ENCODE measurements at regions not wholly inside any gene's neighbourhood (a gene's known extent, or its start where the extent isn't known, plus 50 kb on each side); places are given as distances from the start of the nearest gene placed in this dataset.

GRCh38 chr4:175444512-175444911, 367.6 kb downstream of the GPM6A start:
- Histone ChIP-seq H3K36me3 (ENCODE audit: insufficient read depth, low read length) (no peaks in the 10 kb centered on the region), H3K9me3 (replicated peaks; ENCODE audit: low read length) (no peaks in the 10 kb centered on the region), H3K4me3 (ENCODE audit: low read length) (no peak overlapping the region), H3K4me2 (ENCODE audit: low read length) (no peak overlapping the region), H3K27me3 (ENCODE audit: control insufficient read depth, insufficient read depth, low read length) (no peaks in the 10 kb centered on the region), H3K9ac (ENCODE audit: low read depth, low read length) (no peak overlapping the region), H3K4me1 (ENCODE audit: control insufficient read depth, insufficient read depth, low read length) (no peaks in the 10 kb centered on the region)

DNA sequence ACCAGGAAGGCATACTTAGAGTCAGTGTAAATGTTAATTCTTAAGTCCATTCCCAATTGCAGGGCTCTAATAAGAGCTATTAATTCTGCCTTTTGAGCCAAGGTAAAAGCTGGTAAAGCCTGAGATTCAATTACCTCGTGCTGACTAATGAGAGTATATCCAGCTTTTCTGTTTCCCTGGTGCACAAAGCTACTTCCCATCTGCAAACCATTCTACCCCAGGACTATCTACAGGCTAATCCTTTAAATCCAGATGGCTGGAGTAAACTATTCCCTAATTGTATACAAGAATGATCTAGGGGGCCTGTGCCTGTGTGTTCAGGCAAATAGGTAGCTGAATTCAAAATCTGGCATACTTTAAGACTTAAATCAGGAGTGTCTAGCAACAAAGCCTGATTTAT, 365.0 kb downstream of the GPM6A start:
- no peak overlapping the region for H3K4me3 ChIP-seq (ENCODE audit: low read length)
- H3K4me1 ChIP-seq (ENCODE audit: control insufficient read depth, insufficient read depth, low read length) = no peaks in the 10 kb centered on the region
- H3K9me3 ChIP-seq (replicated peaks; ENCODE audit: low read length) = no peaks in the 10 kb centered on the region
- H3K9ac ChIP-seq (ENCODE audit: low read depth, low read length) = no peak overlapping the region
- H3K27me3 ChIP-seq (ENCODE audit: control insufficient read depth, insufficient read depth, low read length) = no peaks in the 10 kb centered on the region
- no peak overlapping the region for H3K4me2 ChIP-seq (ENCODE audit: low read length)
- no peaks in the 10 kb centered on the region for H3K36me3 ChIP-seq (ENCODE audit: insufficient read depth, low read length)

- Histone ChIP-seq H3K36me3 (ENCODE audit: insufficient read depth, low read length) (no peaks in the 10 kb centered on the region), H3K9me3 (replicated peaks; ENCODE audit: low read length) (no peaks in the 10 kb centered on the region), H3K27me3 (ENCODE audit: control insufficient read depth, insufficient read depth, low read length) (no peaks in the 10 kb centered on the region), H3K9ac (ENCODE audit: low read depth, low read length) (no peak overlapping the region), H3K4me1 (ENCODE audit: control insufficient read depth, insufficient read depth, low read length) (no peaks in the 10 kb centered on the region), H3K4me3 (ENCODE audit: low read length) (no peak overlapping the region), H3K4me2 (ENCODE audit: low read length) (no peak overlapping the region)
Observed at GRCh38 chr4:175450446-175450845, 361.6 kb downstream of the GPM6A start.

- no peaks in the 10 kb centered on the region for H3K9me3 ChIP-seq (replicated peaks; ENCODE audit: low read length)
- H3K9ac ChIP-seq (ENCODE audit: low read depth, low read length) = no peak overlapping the region
- no peaks in the 10 kb centered on the region for H3K27me3 ChIP-seq (ENCODE audit: control insufficient read depth, insufficient read depth, low read length)
- H3K4me2 ChIP-seq (ENCODE audit: low read length) = no peak overlapping the region
- H3K36me3 ChIP-seq (ENCODE audit: insufficient read depth, low read length) = no peaks in the 10 kb centered on the region
- peaks cover 3% of the 10 kb centered on the region for H3K4me1 ChIP-seq (ENCODE audit: control insufficient read depth, insufficient read depth, low read length)
- no peak overlapping the region for H3K4me3 ChIP-seq (ENCODE audit: low read length)
Observed at GRCh38 chr4:175451238-175451965, 360.7 kb downstream of the GPM6A start.

DNA sequence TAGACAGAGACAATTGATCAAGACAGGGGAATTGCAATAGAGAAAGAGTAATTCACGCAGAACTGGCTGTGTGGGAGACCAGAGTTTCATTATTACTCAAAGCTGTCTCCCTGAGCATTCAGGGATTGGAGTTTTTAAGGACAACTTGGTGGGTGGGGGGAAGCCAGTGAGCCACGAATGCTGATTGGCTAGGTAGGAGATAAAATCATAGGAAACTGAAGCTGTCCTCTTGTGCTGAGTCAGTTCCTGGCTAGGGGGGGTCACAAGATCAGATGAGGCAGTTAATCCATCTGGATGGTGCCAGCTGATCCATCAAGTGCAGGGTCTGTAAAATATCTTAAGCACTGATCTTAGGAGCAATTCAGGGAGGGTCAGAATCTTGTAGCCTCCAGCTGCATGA, 358.6 kb downstream of the GPM6A start:
- Histone ChIP-seq H3K9me3 (replicated peaks; ENCODE audit: low read length) (no peaks in the 10 kb centered on the region), H3K4me2 (ENCODE audit: low read length) (no peak overlapping the region), H3K4me3 (ENCODE audit: low read length) (no peak overlapping the region), H3K9ac (ENCODE audit: low read depth, low read length) (no peak overlapping the region), H3K27me3 (ENCODE audit: control insufficient read depth, insufficient read depth, low read length) (no peaks in the 10 kb centered on the region), H3K4me1 (ENCODE audit: control insufficient read depth, insufficient read depth, low read length) (peaks cover 3% of the 10 kb centered on the region), H3K36me3 (ENCODE audit: insufficient read depth, low read length) (no peaks in the 10 kb centered on the region)

- Histone ChIP-seq H3K4me3 (ENCODE audit: low read length) (no peak overlapping the region), H3K9ac (ENCODE audit: low read depth, low read length) (no peak overlapping the region), H3K27me3 (ENCODE audit: control insufficient read depth, insufficient read depth, low read length) (no peaks in the 10 kb centered on the region), H3K4me2 (ENCODE audit: low read length) (no peak overlapping the region), H3K4me1 (ENCODE audit: control insufficient read depth, insufficient read depth, low read length) (peaks cover 12% of the 10 kb centered on the region), H3K36me3 (ENCODE audit: insufficient read depth, low read length) (no peaks in the 10 kb centered on the region), H3K9me3 (replicated peaks; ENCODE audit: low read length) (no peaks in the 10 kb centered on the region)
Observed at GRCh38 chr4:175456131-175456530, 355.9 kb downstream of the GPM6A start.

- H3K36me3 ChIP-seq (ENCODE audit: insufficient read depth, low read length) = no peaks in the 10 kb centered on the region
- peaks cover 12% of the 10 kb centered on the region for H3K4me1 ChIP-seq (ENCODE audit: control insufficient read depth, insufficient read depth, low read length)
- H3K9ac ChIP-seq (ENCODE audit: low read depth, low read length) = no peak overlapping the region
- no peaks in the 10 kb centered on the region for H3K27me3 ChIP-seq (ENCODE audit: control insufficient read depth, insufficient read depth, low read length)
- no peaks in the 10 kb centered on the region for H3K9me3 ChIP-seq (replicated peaks; ENCODE audit: low read length)
- H3K4me2 ChIP-seq (ENCODE audit: low read length) = no peak overlapping the region
- H3K4me3 ChIP-seq (ENCODE audit: low read length) = no peak overlapping the region
Observed at GRCh38 chr4:175457956-175458355, 354.1 kb downstream of the GPM6A start.

- no peak overlapping the region for H3K9ac ChIP-seq (ENCODE audit: low read depth, low read length)
- H3K4me2 ChIP-seq (ENCODE audit: low read length) = no peak overlapping the region
- H3K4me1 ChIP-seq (ENCODE audit: control insufficient read depth, insufficient read depth, low read length) = peaks cover 12% of the 10 kb centered on the region
- H3K4me3 ChIP-seq (ENCODE audit: low read length) = no peak overlapping the region
- H3K27me3 ChIP-seq (ENCODE audit: control insufficient read depth, insufficient read depth, low read length) = no peaks in the 10 kb centered on the region
- H3K36me3 ChIP-seq (ENCODE audit: insufficient read depth, low read length) = no peaks in the 10 kb centered on the region
- no peaks in the 10 kb centered on the region for H3K9me3 ChIP-seq (replicated peaks; ENCODE audit: low read length)
Observed at GRCh38 chr4:175459571-175459970, 352.5 kb downstream of the GPM6A start.

DNA sequence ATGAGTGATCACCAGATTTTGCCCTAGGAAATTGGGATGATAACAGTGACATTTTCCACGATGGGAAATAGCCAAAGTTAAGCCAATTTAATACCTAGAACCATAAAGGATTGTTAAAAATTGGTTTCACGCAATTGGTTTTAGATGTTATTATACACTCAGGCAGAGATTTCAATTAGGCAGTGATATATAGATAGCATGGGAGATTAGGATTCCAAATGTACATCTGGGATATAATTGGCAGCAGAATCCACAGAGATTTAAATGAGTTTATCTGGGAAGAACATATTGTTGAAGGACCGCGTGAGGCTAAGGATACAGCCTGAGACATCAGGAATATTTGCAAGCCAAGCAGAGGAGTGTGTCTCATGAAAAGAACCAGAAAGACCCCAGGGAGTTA, 351.6 kb downstream of the GPM6A start:
- Histone ChIP-seq H3K36me3 (ENCODE audit: insufficient read depth, low read length) (no peaks in the 10 kb centered on the region), H3K4me3 (ENCODE audit: low read length) (no peak overlapping the region), H3K4me1 (ENCODE audit: control insufficient read depth, insufficient read depth, low read length) (peaks cover 12% of the 10 kb centered on the region), H3K9ac (ENCODE audit: low read depth, low read length) (no peak overlapping the region), H3K4me2 (ENCODE audit: low read length) (no peak overlapping the region), H3K27me3 (ENCODE audit: control insufficient read depth, insufficient read depth, low read length) (no peaks in the 10 kb centered on the region), H3K9me3 (replicated peaks; ENCODE audit: low read length) (no peaks in the 10 kb centered on the region)

GRCh38 chr4:175469514-175469913, 342.6 kb downstream of the GPM6A start:
- H3K9me3 ChIP-seq (replicated peaks; ENCODE audit: low read length) = no peaks in the 10 kb centered on the region
- H3K4me1 ChIP-seq (ENCODE audit: control insufficient read depth, insufficient read depth, low read length) = peaks cover 17% of the 10 kb centered on the region
- H3K4me3 ChIP-seq (ENCODE audit: low read length) = no peak overlapping the region
- no peak overlapping the region for H3K9ac ChIP-seq (ENCODE audit: low read depth, low read length)
- H3K4me2 ChIP-seq (ENCODE audit: low read length) = peak overlapping the region; percentile 31
- H3K27me3 ChIP-seq (ENCODE audit: control insufficient read depth, insufficient read depth, low read length) = no peaks in the 10 kb centered on the region
- no peaks in the 10 kb centered on the region for H3K36me3 ChIP-seq (ENCODE audit: insufficient read depth, low read length)

- Histone ChIP-seq H3K27me3 (ENCODE audit: control insufficient read depth, insufficient read depth, low read length) (no peaks in the 10 kb centered on the region), H3K4me2 (ENCODE audit: low read length) (peak overlapping the region; percentile 31), H3K9me3 (replicated peaks; ENCODE audit: low read length) (no peaks in the 10 kb centered on the region), H3K4me3 (ENCODE audit: low read length) (no peak overlapping the region), H3K4me1 (ENCODE audit: control insufficient read depth, insufficient read depth, low read length) (peaks cover 17% of the 10 kb centered on the region), H3K36me3 (ENCODE audit: insufficient read depth, low read length) (no peaks in the 10 kb centered on the region), H3K9ac (ENCODE audit: low read depth, low read length) (no peak overlapping the region)
Observed at GRCh38 chr4:175470131-175470530, 341.9 kb downstream of the GPM6A start.

DNA sequence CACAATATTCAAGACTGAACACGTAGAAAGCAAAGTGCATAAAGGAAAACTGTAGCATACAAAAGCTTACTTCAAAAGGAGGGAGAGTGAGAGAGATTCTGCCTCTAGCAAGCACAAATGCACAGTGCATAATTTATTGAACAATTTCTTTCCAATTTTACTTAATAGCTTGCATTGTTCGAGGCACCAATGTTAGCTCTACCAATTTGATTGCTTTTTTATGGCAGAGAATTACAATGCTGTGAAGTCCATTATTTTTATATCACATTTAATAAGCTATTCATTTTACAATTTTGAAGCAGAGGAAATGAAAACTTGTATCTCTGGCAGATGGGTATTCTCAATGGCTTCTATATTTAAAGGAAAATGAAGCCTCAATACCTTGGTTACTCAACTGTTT, 331.7 kb downstream of the GPM6A start:
- H3K4me1 ChIP-seq (ENCODE audit: control insufficient read depth, insufficient read depth, low read length) = no peaks in the 10 kb centered on the region
- no peak overlapping the region for H3K4me2 ChIP-seq (ENCODE audit: low read length)
- no peak overlapping the region for H3K9ac ChIP-seq (ENCODE audit: low read depth, low read length)
- no peaks in the 10 kb centered on the region for H3K36me3 ChIP-seq (ENCODE audit: insufficient read depth, low read length)
- H3K27me3 ChIP-seq (ENCODE audit: control insufficient read depth, insufficient read depth, low read length) = no peaks in the 10 kb centered on the region
- no peaks in the 10 kb centered on the region for H3K9me3 ChIP-seq (replicated peaks; ENCODE audit: low read length)
- H3K4me3 ChIP-seq (ENCODE audit: low read length) = no peak overlapping the region

Data from skeletal muscle satellite cell (primary cell).